ENCODE measurements at regions not wholly inside any gene's neighbourhood (a gene's known extent, or its start where the extent isn't known, plus 50 kb on each side); places are given as distances from the start of the nearest gene placed in this dataset.
A peak's percentile ranks its signal among the peaks of the same experiment; 100 is the strongest.

- H3K27ac ChIP-seq: no peak overlapping the region
- DNase-seq (ENCODE audit: low read depth, low spot score): no peak
These were observed 327.7 kb downstream of the LRIG3 start for GRCh38 chr12:58592475-58593207.

- H3K27ac ChIP-seq: no peak overlapping the region
- no peak for DNase-seq (ENCODE audit: low read depth, low spot score)
These were observed 326.6 kb downstream of the LRIG3 start for GRCh38 chr12:58593557-58594304.

- peak; percentile 22 for DNase-seq (ENCODE audit: low read depth, low spot score)
- H3K27ac ChIP-seq: no peak overlapping the region
These were observed 323.9 kb downstream of the LRIG3 start for GRCh38 chr12:58596381-58596780.

GRCh38 chr12:58601529-58601928, 318.8 kb downstream of the LRIG3 start:
- H3K27ac ChIP-seq: no peak overlapping the region
- no peak for DNase-seq (ENCODE audit: low read depth, low spot score)

- no peak overlapping the region for H3K27ac ChIP-seq
- no peak for DNase-seq (ENCODE audit: low read depth, low spot score)
These were observed 318.1 kb downstream of the LRIG3 start for GRCh38 chr12:58602179-58602578.

- DNase-seq (ENCODE audit: low read depth, low spot score): no peak
These were observed 317.6 kb downstream of the LRIG3 start for GRCh38 chr12:58602736-58603135.

GRCh38 chr12:58607805-58608204, 312.5 kb downstream of the LRIG3 start:
- H3K27ac ChIP-seq: no peak overlapping the region
- DNase-seq (ENCODE audit: low read depth, low spot score): no peak

More at GRCh38 chr12:58602736-58603135, 317.6 kb downstream of the LRIG3 start:
- H3K27ac ChIP-seq: no peak overlapping the region

- no peak overlapping the region for H3K27ac ChIP-seq
- DNase-seq (ENCODE audit: low read depth, low spot score): no peak
These were observed 311.6 kb downstream of the LRIG3 start for GRCh38 chr12:58608711-58609110.

GRCh38 chr12:58615047-58615446, 305.3 kb downstream of the LRIG3 start:
- no peak overlapping the region for H3K27ac ChIP-seq
- no peak for DNase-seq (ENCODE audit: low read depth, low spot score)

- DNase-seq (ENCODE audit: low read depth, low spot score): no peak
- no peak overlapping the region for H3K27ac ChIP-seq
These were observed 304.7 kb downstream of the LRIG3 start for GRCh38 chr12:58615576-58615975.

- no peak for DNase-seq (ENCODE audit: low read depth, low spot score)
- no peak overlapping the region for H3K27ac ChIP-seq
These were observed 303.7 kb downstream of the LRIG3 start for GRCh38 chr12:58616618-58617017.

GRCh38 chr12:58621126-58621525, 299.2 kb downstream of the LRIG3 start:
- no peak overlapping the region for H3K27ac ChIP-seq
- DNase-seq (ENCODE audit: low read depth, low spot score): no peak

GRCh38 chr12:58629376-58629775, 290.9 kb downstream of the LRIG3 start:
- DNase-seq (ENCODE audit: low read depth, low spot score): no peak
- H3K27ac ChIP-seq: no peak overlapping the region

GRCh38 chr12:58633479-58633878, 286.8 kb downstream of the LRIG3 start:
- no peak for DNase-seq (ENCODE audit: low read depth, low spot score)
- H3K27ac ChIP-seq: no peak overlapping the region

- no peak for DNase-seq (ENCODE audit: low read depth, low spot score)
- H3K27ac ChIP-seq: no peak overlapping the region
These were observed 280.9 kb downstream of the LRIG3 start for GRCh38 chr12:58639318-58639934.

GRCh38 chr12:58640314-58640713, 280.0 kb downstream of the LRIG3 start:
- DNase-seq (ENCODE audit: low read depth, low spot score): no peak

GRCh38 chr12:58645946-58646345, 274.4 kb downstream of the LRIG3 start:
- no peak for DNase-seq (ENCODE audit: low read depth, low spot score)
- H3K27ac ChIP-seq: no peak overlapping the region

More at GRCh38 chr12:58640314-58640713, 280.0 kb downstream of the LRIG3 start:
- no peak overlapping the region for H3K27ac ChIP-seq

GRCh38 chr12:58647495-58647894, 272.8 kb downstream of the LRIG3 start:
- H3K27ac ChIP-seq: no peak overlapping the region
- no peak for DNase-seq (ENCODE audit: low read depth, low spot score)

GRCh38 chr12:58648176-58648575, 272.1 kb downstream of the LRIG3 start:
- DNase-seq (ENCODE audit: low read depth, low spot score): no peak

GRCh38 chr12:58651850-58652249, 268.5 kb downstream of the LRIG3 start:
- H3K27ac ChIP-seq: no peak overlapping the region
- no peak for DNase-seq (ENCODE audit: low read depth, low spot score)

More at GRCh38 chr12:58648176-58648575, 272.1 kb downstream of the LRIG3 start:
- no peak overlapping the region for H3K27ac ChIP-seq

GRCh38 chr12:58654021-58654420, 266.3 kb downstream of the LRIG3 start:
- DNase-seq (ENCODE audit: low read depth, low spot score): no peak
- no peak overlapping the region for H3K27ac ChIP-seq

All from epithelial cell of prostate (primary cell).